ENCODE measurements at regions not wholly inside any gene's neighbourhood (a gene's known extent, or its start where the extent isn't known, plus 50 kb on each side); places are given as distances from the start of the nearest gene placed in this dataset.

GRCh38 chr5:154647114-154647760 is 107.9 kb upstream of the LARP1 start:
- no peak for TF ChIP-seq CTCF (IDR thresholded peaks at IDR 0.05; ENCODE audit: low read length)
- no peak for TF ChIP-seq EZH2phosphoT487 (IDR thresholded peaks at IDR 0.05; ENCODE audit: low read length)
- no peak for TF ChIP-seq EZH2 (optimal IDR thresholded peaks at IDR 0.05; ENCODE audit: low read depth, low read length)
- H3K79me2 ChIP-seq (ENCODE audit: low read length), result no peaks in the 10 kb centered on the region
- no peaks in the 10 kb centered on the region for H3K9me2 ChIP-seq (replicated peaks; ENCODE audit: insufficient read depth, low read length)
- H2AFZ ChIP-seq (ENCODE audit: low read length), result no peak overlapping the region
- no peak overlapping the region for H3K4me2 ChIP-seq (ENCODE audit: low read depth, low read length)
- no peak overlapping the region for H3K27ac ChIP-seq (ENCODE audit: low read length)
- no peak overlapping the region for H3K4me3 ChIP-seq (ENCODE audit: low read length)
- no peaks in the 10 kb centered on the region for H3F3A ChIP-seq (ENCODE audit: insufficient read depth, low read length)
- no peaks in the 10 kb centered on the region for H3K36me3 ChIP-seq (replicated peaks; ENCODE audit: insufficient read depth, low read length)
- H3K9ac ChIP-seq (ENCODE audit: low read length), result no peak overlapping the region
- H3K4me1 ChIP-seq (ENCODE audit: low read length), result no peaks in the 10 kb centered on the region
- DNase-seq, result no peak
- H3K27me3 ChIP-seq (replicated peaks; ENCODE audit: insufficient read depth, low read length), result no peaks in the 10 kb centered on the region
- H3K9me3 ChIP-seq (replicated peaks; ENCODE audit: insufficient read depth, low read length), result no peaks in the 10 kb centered on the region
- no peaks in the 10 kb centered on the region for H4K20me1 ChIP-seq (ENCODE audit: insufficient read depth, low read length)

- no peak overlapping the region for H3K4me3 ChIP-seq (ENCODE audit: low read length)
- no peak for TF ChIP-seq EZH2phosphoT487 (IDR thresholded peaks at IDR 0.05; ENCODE audit: low read length)
- TF ChIP-seq CTCF (IDR thresholded peaks at IDR 0.05; ENCODE audit: low read length), result no peak
- TF ChIP-seq EZH2 (optimal IDR thresholded peaks at IDR 0.05; ENCODE audit: low read depth, low read length), result no peak
- H2AFZ ChIP-seq (ENCODE audit: low read length), result no peak overlapping the region
- no peaks in the 10 kb centered on the region for H4K20me1 ChIP-seq (ENCODE audit: insufficient read depth, low read length)
- no peaks in the 10 kb centered on the region for H3K36me3 ChIP-seq (replicated peaks; ENCODE audit: insufficient read depth, low read length)
- H3K79me2 ChIP-seq (ENCODE audit: low read length), result no peaks in the 10 kb centered on the region
- H3K9me3 ChIP-seq (replicated peaks; ENCODE audit: insufficient read depth, low read length), result no peaks in the 10 kb centered on the region
- no peak overlapping the region for H3K4me2 ChIP-seq (ENCODE audit: low read depth, low read length)
- no peaks in the 10 kb centered on the region for H3K27me3 ChIP-seq (replicated peaks; ENCODE audit: insufficient read depth, low read length)
- no peak for DNase-seq
- H3F3A ChIP-seq (ENCODE audit: insufficient read depth, low read length), result no peaks in the 10 kb centered on the region
- H3K27ac ChIP-seq (ENCODE audit: low read length), result no peak overlapping the region
- no peaks in the 10 kb centered on the region for H3K9me2 ChIP-seq (replicated peaks; ENCODE audit: insufficient read depth, low read length)
- no peak overlapping the region for H3K9ac ChIP-seq (ENCODE audit: low read length)
- H3K4me1 ChIP-seq (ENCODE audit: low read length), result no peaks in the 10 kb centered on the region
Observed at GRCh38 chr5:154646745-154647113, 108.4 kb upstream of the LARP1 start.

- Histone ChIP-seq H3K9me2 (replicated peaks; ENCODE audit: insufficient read depth, low read length) (no peaks in the 10 kb centered on the region), H3K4me1 (ENCODE audit: low read length) (no peaks in the 10 kb centered on the region), H3K36me3 (replicated peaks; ENCODE audit: insufficient read depth, low read length) (no peaks in the 10 kb centered on the region), H3K4me3 (ENCODE audit: low read length) (no peak overlapping the region), H2AFZ (ENCODE audit: low read length) (no peak overlapping the region), H3K4me2 (ENCODE audit: low read depth, low read length) (no peak overlapping the region), H3K9me3 (replicated peaks; ENCODE audit: insufficient read depth, low read length) (no peaks in the 10 kb centered on the region), H4K20me1 (ENCODE audit: insufficient read depth, low read length) (no peaks in the 10 kb centered on the region), H3K27ac (ENCODE audit: low read length) (no peak overlapping the region), H3K9ac (ENCODE audit: low read length) (no peak overlapping the region), H3K79me2 (ENCODE audit: low read length) (no peaks in the 10 kb centered on the region), H3F3A (ENCODE audit: insufficient read depth, low read length) (no peaks in the 10 kb centered on the region), H3K27me3 (replicated peaks; ENCODE audit: insufficient read depth, low read length) (no peaks in the 10 kb centered on the region)
- TF ChIP-seq EZH2 (optimal IDR thresholded peaks at IDR 0.05; ENCODE audit: low read depth, low read length) (no peak), CTCF (IDR thresholded peaks at IDR 0.05; ENCODE audit: low read length) (no peak), EZH2phosphoT487 (IDR thresholded peaks at IDR 0.05; ENCODE audit: low read length) (no peak)
- DNase-seq, result no peak
Observed at GRCh38 chr5:154644745-154645411, 110.3 kb upstream of the LARP1 start.

Measured in MM.1S (cell line).